ENCODE measurements at regions not wholly inside any gene's neighbourhood (a gene's known extent, or its start where the extent isn't known, plus 50 kb on each side); places are given as distances from the start of the nearest gene placed in this dataset.

GRCh38 chr9:79140751-79141150 lies 431.0 kb upstream of the TLE4 start:
- TF ChIP-seq SUZ12 (IDR thresholded peaks at IDR 0.05) (no peak), BHLHE40 (IDR thresholded peaks at IDR 0.05; ENCODE audit: borderline replicate concordance) (no peak), TARDBP (IDR thresholded peaks at IDR 0.05) (no peak), HDGF (IDR thresholded peaks at IDR 0.05; ENCODE audit: borderline replicate concordance) (no peak), PKNOX1 (IDR thresholded peaks at IDR 0.05) (no peak), FOXK2 (IDR thresholded peaks at IDR 0.05) (no peak), FOXA1 (IDR thresholded peaks at IDR 0.05) (no peak), SP1 (IDR thresholded peaks at IDR 0.05) (no peak), ZNF384 (IDR thresholded peaks at IDR 0.05) (no peak), FOXM1 (IDR thresholded peaks at IDR 0.05; ENCODE audit: borderline replicate concordance) (no peak), NFRKB (IDR thresholded peaks at IDR 0.05) (no peak), ARNT (IDR thresholded peaks at IDR 0.05) (no peak)
